IMR-90 (cell line): ENCODE measurements at regions not wholly inside any gene's neighbourhood (a gene's known extent, or its start where the extent isn't known, plus 50 kb on each side); places are given as distances from the start of the nearest gene placed in this dataset.

Experiments used
- ATAC-seq: fragments of 200-7000 bp; cut with Tn5 transposase; 2 replicates; pipeline ENCODE4 v1.9.1; 2020; ENCODE audit warnings: low read depth, mild to moderate bottlenecking, moderate library complexity
- BruUV-seq: library from RNA; stranded (reverse); fragments of 400-500 nt; replicated peaks from 2 replicates; lab custom pipeline; 2021; lab: Mats Ljungman, UMichigan
- CTCF ChIA-PET: fragments of 300-600 bp; formaldehyde crosslinking; extraction: SDS; loops from one replicate; lab custom pipeline; 2021; ENCODE audit warnings: antibody characterized with exemption; lab: Yijun Ruan, JAX
- POLR2A ChIA-PET: fragments of 300-600 bp; sonication (Branson Sonifier 250); formaldehyde crosslinking; loops from one replicate; lab custom pipeline; 2022; ENCODE audit warnings: antibody characterized with exemption; ENCODE audit not compliant: unreplicated experiment; lab: Charles Lee
- DNase-seq: peaks from one replicate; pipeline ENCODE4 v3.0.0; 2013
- H2AFZ ChIP-seq: replicated peaks from 2 replicates; pipeline ENCODE3; 2013; ENCODE audit warnings: low read length, mild to moderate bottlenecking; ENCODE audit not compliant: poor library complexity
- H2AK5ac ChIP-seq: 2 replicates; pipeline ENCODE4 v1.6.1; 2013; ENCODE audit warnings: low read depth, low read length, inconsistent platforms
- H2AK9ac ChIP-seq: replicated peaks from 2 replicates; pipeline ENCODE3; 2013; ENCODE audit warnings: mild to moderate bottlenecking, low read depth, low read length, moderate library complexity; ENCODE audit not compliant: poor library complexity
- H2BK120ac ChIP-seq: 2 replicates; pipeline ENCODE4 v1.6.1; 2013; ENCODE audit warnings: low read depth, low read length, inconsistent platforms
- H2BK15ac ChIP-seq: 3 replicates; pipeline ENCODE4 v1.6.1; 2013; ENCODE audit warnings: low read depth, low read length, inconsistent platforms
- H2BK20ac ChIP-seq: 2 replicates; pipeline ENCODE4 v1.6.1; 2013; ENCODE audit warnings: low read depth, mild to moderate bottlenecking, inconsistent platforms, low read length, moderate library complexity
- H2BK5ac ChIP-seq: 2 replicates; pipeline ENCODE4 v1.6.1; 2013; ENCODE audit warnings: mild to moderate bottlenecking, low read depth, low read length, inconsistent platforms; ENCODE audit not compliant: poor library complexity, severe bottlenecking
- H3K14ac ChIP-seq: replicated peaks from 2 replicates; pipeline ENCODE4 v1.6.1; 2013; ENCODE audit warnings: low read depth, low read length, inconsistent platforms
- H3K18ac ChIP-seq: 2 replicates; pipeline ENCODE4 v1.6.1; 2013; ENCODE audit warnings: low read depth, low read length, control low read depth
- H3K23ac ChIP-seq: 2 replicates; pipeline ENCODE4 v1.6.1; 2013; ENCODE audit warnings: low read depth, low read length, inconsistent platforms
- H3K27ac ChIP-seq: 2 replicates; pipeline ENCODE4 v1.5.1; 2013; ENCODE audit warnings: mild to moderate bottlenecking, control low read depth, low read length; ENCODE audit not compliant: insufficient read depth
- H3K27me3 ChIP-seq: 2 replicates; pipeline ENCODE4 v1.6.1; 2013; ENCODE audit warnings: low read length; ENCODE audit not compliant: control insufficient read depth, insufficient read depth
- H3K36me3 ChIP-seq: 2 replicates; pipeline ENCODE4 v1.6.1; 2013; ENCODE audit warnings: low read length, mixed read lengths; ENCODE audit not compliant: control insufficient read depth, insufficient read depth
- H3K4ac ChIP-seq: 2 replicates; pipeline ENCODE4 v1.6.1; 2013; ENCODE audit warnings: low read depth, low read length, inconsistent platforms
- H3K4me1 ChIP-seq: 2 replicates; pipeline ENCODE4 v1.6.1; 2013; ENCODE audit warnings: low read length, mixed read lengths; ENCODE audit not compliant: control insufficient read depth, insufficient read depth
- H3K4me2 ChIP-seq: 2 replicates; pipeline ENCODE4 v1.6.1; 2013; ENCODE audit warnings: low read depth, mild to moderate bottlenecking, control low read depth, low read length, moderate library complexity
- H3K4me3 ChIP-seq: 2 replicates; pipeline ENCODE4 v1.5.1; 2013; ENCODE audit warnings: low read depth, mild to moderate bottlenecking, control low read depth, low read length, moderate library complexity; ENCODE audit not compliant: insufficient read depth
- H3K56ac ChIP-seq: 2 replicates; pipeline ENCODE4 v1.6.1; 2013; ENCODE audit warnings: low read length, inconsistent platforms; ENCODE audit not compliant: insufficient read depth; ENCODE audit errors: extremely low read depth
- H3K79me1 ChIP-seq, 2 experiments: 2 replicates each; pipeline ENCODE4 v1.6.1; 2013; ENCODE audit warnings: low read length in 2 of 2, inconsistent platforms in 1 of 2, low read depth in 1 of 2
- H3K9ac ChIP-seq: 2 replicates; pipeline ENCODE4 v1.6.1; 2013; ENCODE audit warnings: low read depth, low read length, control low read depth
- H3K9me1 ChIP-seq: 2 replicates; pipeline ENCODE4 v1.6.1; 2013; ENCODE audit warnings: low read length, inconsistent platforms; ENCODE audit not compliant: insufficient read depth
- H3K9me3 ChIP-seq: 2 replicates; pipeline ENCODE4 v1.6.1; 2013; ENCODE audit warnings: low read length; ENCODE audit not compliant: control insufficient read depth, insufficient read depth
- H4K20me1 ChIP-seq: 2 replicates; pipeline ENCODE4 v1.6.1; 2013; ENCODE audit warnings: low read length, inconsistent platforms; ENCODE audit not compliant: insufficient read depth
- H4K5ac ChIP-seq: 2 replicates; pipeline ENCODE4 v1.6.1; 2013; ENCODE audit warnings: mild to moderate bottlenecking, low read depth, low read length, control low read depth
- H4K8ac ChIP-seq, 2 experiments: 2 replicates each; pipeline ENCODE4 v1.6.1; 2013; ENCODE audit warnings: low read depth in 2 of 2, low read length in 2 of 2, control low read depth in 1 of 2, inconsistent platforms in 1 of 2
- H4K91ac ChIP-seq: 2 replicates; pipeline ENCODE4 v1.6.1; 2013; ENCODE audit warnings: low read depth, low read length, inconsistent platforms; ENCODE audit not compliant: insufficient read depth
- BHLHE40 ChIP-seq: fragments of 150-350 bp; IDR thresholded peaks from 2 replicates; pipeline ENCODE4 v1.6.1; 2016; ENCODE audit warnings: mild to moderate bottlenecking, low read depth, low read length
- CEBPB ChIP-seq: IDR thresholded peaks from 2 replicates; pipeline ENCODE4 v1.6.1; 2012; ENCODE audit warnings: low read depth, low read length, improper control_type of control experiment
- CHD1 ChIP-seq: IDR thresholded peaks from 2 replicates; pipeline ENCODE4 v1.6.1; 2012; ENCODE audit warnings: low read depth, low read length, improper control_type of control experiment
- FOS ChIP-seq: fragments of 150-350 bp; IDR thresholded peaks from 2 replicates; pipeline ENCODE4 v1.6.1; 2016; ENCODE audit warnings: low read depth, low read length
- MAFK ChIP-seq: IDR thresholded peaks from 2 replicates; pipeline ENCODE4 v1.6.1; 2012; ENCODE audit warnings: low read depth, low read length, improper control_type of control experiment
- MXI1 ChIP-seq: IDR thresholded peaks from 2 replicates; pipeline ENCODE4 v1.6.1; 2012; ENCODE audit warnings: low read depth, mild to moderate bottlenecking, low read length, moderate library complexity, borderline replicate concordance
- NFE2L2 ChIP-seq: fragments of 150-350 bp; IDR thresholded peaks from 2 replicates; pipeline ENCODE4 v1.6.1; 2016; ENCODE audit warnings: low read depth, mild to moderate bottlenecking, low read length
- RAD21 ChIP-seq: IDR thresholded peaks from 2 replicates; pipeline ENCODE4 v1.6.1; 2012; ENCODE audit warnings: low read length, improper control_type of control experiment
- RCOR1 ChIP-seq: IDR thresholded peaks from 2 replicates; pipeline ENCODE4 v1.6.1; 2012; ENCODE audit warnings: mild to moderate bottlenecking, low read length, improper control_type of control experiment; ENCODE audit not compliant: insufficient replicate concordance
- SMC3 ChIP-seq: fragments of 150-350 bp; IDR thresholded peaks from 2 replicates; pipeline ENCODE4 v1.6.1; 2016; ENCODE audit warnings: low read depth, mild to moderate bottlenecking, antibody characterized with exemption, low read length, moderate library complexity
- WGBS, 2 experiments: methylation state at CpG; one replicate each; pipeline versions ENCODE4 v1.1.5 to v1.1.7; 2013; ENCODE audit warnings: missing lambda C conversion rate in 2 of 2; ENCODE audit not compliant: insufficient read length in 1 of 2; ENCODE audit errors: extremely low coverage in 2 of 2; 5-methylcytosine and 5-hydroxymethylcytosine counted together
- dilution Hi-C: fragments of 300-500 bp; cut with HindIII; formaldehyde crosslinking; loops from one replicate; pipeline ENCODE4 v1.14.3; 2018; ENCODE audit warnings: low sequenced_read_pairs; ENCODE audit not compliant: unreplicated experiment
- in situ Hi-C: fragments of 300-500 bp; cut with MboI; formaldehyde crosslinking; loops from 3 replicates; pipeline ENCODE4 v1.14.3; 2019; ENCODE audit warnings: low sequenced_read_pairs, inconsistent platforms, mixed read lengths
- intact Hi-C: fragments of 100-400 bp; cut with micrococcal nuclease; formaldehyde crosslinking; loops from 2 replicates; pipeline ENCODE4 v1.10.0; 2022
- TF ChIP-seq, protein P1 (sequence below): fragments of 150-350 bp; IDR thresholded peaks from 2 replicates; pipeline ENCODE4 v1.6.1; 2017; ENCODE audit warnings: mild to moderate bottlenecking, antibody characterized with exemption, low read length, low read depth
- TF ChIP-seq, protein P2 (sequence below): fragments of 150-350 bp; IDR thresholded peaks from 2 replicates; pipeline ENCODE4 v1.6.1; 2016; ENCODE audit warnings: low read depth, mild to moderate bottlenecking, low read length, moderate library complexity, borderline replicate concordance
- TF ChIP-seq, protein P3 (sequence below): conservative IDR thresholded peaks from 2 replicates; pipeline ENCODE4 v1.5.1; 2012; ENCODE audit warnings: mild to moderate bottlenecking, low read depth, low read length, improper control_type of control experiment

DNA sequence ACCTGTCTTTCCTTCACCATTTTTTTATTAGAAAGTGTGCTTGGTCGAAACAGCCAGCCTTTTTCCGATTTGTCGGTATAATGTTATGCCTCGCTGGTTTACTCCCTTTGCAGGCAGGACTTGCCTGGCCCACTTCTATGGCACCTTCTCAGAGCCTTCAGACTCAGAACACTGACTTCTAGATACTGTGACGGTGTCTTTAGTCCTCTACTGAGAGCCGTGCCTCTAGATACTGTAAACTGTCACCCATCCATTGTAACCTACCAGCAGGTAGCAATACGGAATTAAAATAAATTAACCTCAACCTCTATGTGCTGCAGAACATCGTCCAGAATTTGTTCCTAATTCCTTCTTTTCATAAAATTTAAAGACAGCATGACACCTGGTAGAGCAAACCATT, 247.7 kb upstream of the TTC14 start:
- H3K23ac ChIP-seq = no peak overlapping the region
- dilution Hi-C loops = no loop called here
- H3K36me3 ChIP-seq = no peaks in the 10 kb centered on the region
- BruUV-seq = no TSS peak
- CTCF ChIA-PET = no interaction called here
- no peak overlapping the region for H3K9ac ChIP-seq
- ATAC-seq = no peak
- H2BK15ac ChIP-seq = no peak overlapping the region
- no peaks in the 10 kb centered on the region for H3K27me3 ChIP-seq
- no peaks in the 10 kb centered on the region for H3K9me3 ChIP-seq
- H3K4me1 ChIP-seq = no peaks in the 10 kb centered on the region
- WGBS, 2 experiments = 47% methylated on average over 2 of the region's 8 CpGs; no CpG with 5 or more reads in 1 of the 2 experiments
- H3K79me1 ChIP-seq = no peaks in the 10 kb centered on the region
- H2AK5ac ChIP-seq = no peak overlapping the region
- DNase-seq = no peak
- POLR2A ChIA-PET = no interaction called here
- no peak overlapping the region for H2BK120ac ChIP-seq
- intact Hi-C loops = no loop called here
- in situ Hi-C loops = no loop called here
- no peak overlapping the region for H3K4ac ChIP-seq
- no peak overlapping the region for H3K27ac ChIP-seq
- H3K9me1 ChIP-seq = no peaks in the 10 kb centered on the region
- H3K18ac ChIP-seq = no peak overlapping the region
- no peak overlapping the region for H3K14ac ChIP-seq
- no peak overlapping the region for H2AFZ ChIP-seq
- TF ChIP-seq, protein P1, sequence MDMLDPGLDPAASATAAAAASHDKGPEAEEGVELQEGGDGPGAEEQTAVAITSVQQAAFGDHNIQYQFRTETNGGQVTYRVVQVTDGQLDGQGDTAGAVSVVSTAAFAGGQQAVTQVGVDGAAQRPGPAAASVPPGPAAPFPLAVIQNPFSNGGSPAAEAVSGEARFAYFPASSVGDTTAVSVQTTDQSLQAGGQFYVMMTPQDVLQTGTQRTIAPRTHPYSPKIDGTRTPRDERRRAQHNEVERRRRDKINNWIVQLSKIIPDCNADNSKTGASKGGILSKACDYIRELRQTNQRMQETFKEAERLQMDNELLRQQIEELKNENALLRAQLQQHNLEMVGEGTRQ = no peak
- no peak for TF ChIP-seq CHD1
- no peak for TF ChIP-seq RAD21
- TF ChIP-seq BHLHE40 = no peak
- no peak for TF ChIP-seq NFE2L2
- no peak for TF ChIP-seq CEBPB
- no peak for TF ChIP-seq FOS
- TF ChIP-seq RCOR1 = no peak
- TF ChIP-seq MXI1 = no peak
- TF ChIP-seq MAFK = no peak
- TF ChIP-seq, protein P2, sequence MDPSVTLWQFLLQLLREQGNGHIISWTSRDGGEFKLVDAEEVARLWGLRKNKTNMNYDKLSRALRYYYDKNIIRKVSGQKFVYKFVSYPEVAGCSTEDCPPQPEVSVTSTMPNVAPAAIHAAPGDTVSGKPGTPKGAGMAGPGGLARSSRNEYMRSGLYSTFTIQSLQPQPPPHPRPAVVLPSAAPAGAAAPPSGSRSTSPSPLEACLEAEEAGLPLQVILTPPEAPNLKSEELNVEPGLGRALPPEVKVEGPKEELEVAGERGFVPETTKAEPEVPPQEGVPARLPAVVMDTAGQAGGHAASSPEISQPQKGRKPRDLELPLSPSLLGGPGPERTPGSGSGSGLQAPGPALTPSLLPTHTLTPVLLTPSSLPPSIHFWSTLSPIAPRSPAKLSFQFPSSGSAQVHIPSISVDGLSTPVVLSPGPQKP = no peak
- TF ChIP-seq SMC3 = no peak
- TF ChIP-seq, protein P3, sequence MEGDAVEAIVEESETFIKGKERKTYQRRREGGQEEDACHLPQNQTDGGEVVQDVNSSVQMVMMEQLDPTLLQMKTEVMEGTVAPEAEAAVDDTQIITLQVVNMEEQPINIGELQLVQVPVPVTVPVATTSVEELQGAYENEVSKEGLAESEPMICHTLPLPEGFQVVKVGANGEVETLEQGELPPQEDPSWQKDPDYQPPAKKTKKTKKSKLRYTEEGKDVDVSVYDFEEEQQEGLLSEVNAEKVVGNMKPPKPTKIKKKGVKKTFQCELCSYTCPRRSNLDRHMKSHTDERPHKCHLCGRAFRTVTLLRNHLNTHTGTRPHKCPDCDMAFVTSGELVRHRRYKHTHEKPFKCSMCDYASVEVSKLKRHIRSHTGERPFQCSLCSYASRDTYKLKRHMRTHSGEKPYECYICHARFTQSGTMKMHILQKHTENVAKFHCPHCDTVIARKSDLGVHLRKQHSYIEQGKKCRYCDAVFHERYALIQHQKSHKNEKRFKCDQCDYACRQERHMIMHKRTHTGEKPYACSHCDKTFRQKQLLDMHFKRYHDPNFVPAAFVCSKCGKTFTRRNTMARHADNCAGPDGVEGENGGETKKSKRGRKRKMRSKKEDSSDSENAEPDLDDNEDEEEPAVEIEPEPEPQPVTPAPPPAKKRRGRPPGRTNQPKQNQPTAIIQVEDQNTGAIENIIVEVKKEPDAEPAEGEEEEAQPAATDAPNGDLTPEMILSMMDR = no peak
- H2BK20ac ChIP-seq = no peak overlapping the region
- H4K91ac ChIP-seq = no peak overlapping the region
- no peak overlapping the region for H2BK5ac ChIP-seq
- no peak overlapping the region for H2AK9ac ChIP-seq
- H3K4me2 ChIP-seq = no peak overlapping the region
- H4K5ac ChIP-seq = no peak overlapping the region
- H4K8ac ChIP-seq = no peak overlapping the region
- no peak overlapping the region for H3K4me3 ChIP-seq
- no peak overlapping the region for H3K56ac ChIP-seq
- H4K20me1 ChIP-seq = no peaks in the 10 kb centered on the region
